Liver (tissue), 3 donors: ENCODE measurements at regions not wholly inside any gene's neighbourhood (a gene's known extent, or its start where the extent isn't known, plus 50 kb on each side); places are given as distances from the start of the nearest gene placed in this dataset.

Experiments
- EGR1 ChIP-seq, 2 donors: IDR thresholded peaks; 2 replicates each; pipeline ENCODE4 v1.6.1; 2016 to 2018; ENCODE audit warnings: antibody characterized with exemption in 2 of 2, low read depth in 2 of 2
- MAX ChIP-seq: IDR thresholded peaks from 2 replicates; pipeline ENCODE4 v1.6.1; 2016; ENCODE audit warnings: antibody characterized with exemption
- TAF1 ChIP-seq: conservative IDR thresholded peaks from 2 replicates; pipeline ENCODE4 v1.6.1; 2016; ENCODE audit warnings: antibody characterized with exemption, mild to moderate bottlenecking
- ZBTB33 ChIP-seq: IDR thresholded peaks from 2 replicates; pipeline ENCODE4 v1.6.1; 2016; ENCODE audit warnings: antibody characterized with exemption
- TF ChIP-seq, protein P1 (sequence below): fragments of 150-350 bp; IDR thresholded peaks from 2 replicates; pipeline ENCODE4 v1.5.1; 2017; ENCODE audit warnings: improper control_type of control experiment, low read depth, low read length; ENCODE audit not compliant: missing input control
- donor health status: healthy.
- donor health status: healthy.

DNA sequence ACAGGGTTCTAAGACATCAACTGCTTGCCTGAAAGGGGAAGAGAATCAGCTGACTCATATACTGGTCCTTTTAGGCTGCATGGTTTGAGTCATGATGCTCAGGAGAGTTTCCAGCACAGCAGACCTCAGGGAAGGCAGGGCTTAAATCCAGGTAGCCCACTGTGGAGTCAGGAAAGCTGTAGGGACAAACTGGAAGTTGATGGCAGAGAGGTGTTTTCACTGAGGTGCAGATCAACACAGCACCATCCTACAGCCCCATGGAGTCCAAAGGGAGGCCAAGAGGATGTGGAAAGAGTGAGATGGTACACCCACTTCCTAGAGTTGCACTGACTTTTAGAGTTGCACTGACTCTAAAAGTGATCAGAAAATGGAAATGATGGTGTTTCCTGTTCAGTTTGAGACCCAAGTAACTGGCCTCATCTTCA lies 252.4 kb upstream of the DUSP10 start:
- TF ChIP-seq, protein P1, sequence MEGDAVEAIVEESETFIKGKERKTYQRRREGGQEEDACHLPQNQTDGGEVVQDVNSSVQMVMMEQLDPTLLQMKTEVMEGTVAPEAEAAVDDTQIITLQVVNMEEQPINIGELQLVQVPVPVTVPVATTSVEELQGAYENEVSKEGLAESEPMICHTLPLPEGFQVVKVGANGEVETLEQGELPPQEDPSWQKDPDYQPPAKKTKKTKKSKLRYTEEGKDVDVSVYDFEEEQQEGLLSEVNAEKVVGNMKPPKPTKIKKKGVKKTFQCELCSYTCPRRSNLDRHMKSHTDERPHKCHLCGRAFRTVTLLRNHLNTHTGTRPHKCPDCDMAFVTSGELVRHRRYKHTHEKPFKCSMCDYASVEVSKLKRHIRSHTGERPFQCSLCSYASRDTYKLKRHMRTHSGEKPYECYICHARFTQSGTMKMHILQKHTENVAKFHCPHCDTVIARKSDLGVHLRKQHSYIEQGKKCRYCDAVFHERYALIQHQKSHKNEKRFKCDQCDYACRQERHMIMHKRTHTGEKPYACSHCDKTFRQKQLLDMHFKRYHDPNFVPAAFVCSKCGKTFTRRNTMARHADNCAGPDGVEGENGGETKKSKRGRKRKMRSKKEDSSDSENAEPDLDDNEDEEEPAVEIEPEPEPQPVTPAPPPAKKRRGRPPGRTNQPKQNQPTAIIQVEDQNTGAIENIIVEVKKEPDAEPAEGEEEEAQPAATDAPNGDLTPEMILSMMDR: no peak
- TF ChIP-seq EGR1 (IDR thresholded peaks at IDR 0.05; ENCODE audit: low read depth in 2 of 2) (no peak), TAF1 (no peak), ZBTB33 (no peak), MAX (no peak)
